ENCODE measurements at regions not wholly inside any gene's neighbourhood (a gene's known extent, or its start where the extent isn't known, plus 50 kb on each side); places are given as distances from the start of the nearest gene placed in this dataset.

DNA sequence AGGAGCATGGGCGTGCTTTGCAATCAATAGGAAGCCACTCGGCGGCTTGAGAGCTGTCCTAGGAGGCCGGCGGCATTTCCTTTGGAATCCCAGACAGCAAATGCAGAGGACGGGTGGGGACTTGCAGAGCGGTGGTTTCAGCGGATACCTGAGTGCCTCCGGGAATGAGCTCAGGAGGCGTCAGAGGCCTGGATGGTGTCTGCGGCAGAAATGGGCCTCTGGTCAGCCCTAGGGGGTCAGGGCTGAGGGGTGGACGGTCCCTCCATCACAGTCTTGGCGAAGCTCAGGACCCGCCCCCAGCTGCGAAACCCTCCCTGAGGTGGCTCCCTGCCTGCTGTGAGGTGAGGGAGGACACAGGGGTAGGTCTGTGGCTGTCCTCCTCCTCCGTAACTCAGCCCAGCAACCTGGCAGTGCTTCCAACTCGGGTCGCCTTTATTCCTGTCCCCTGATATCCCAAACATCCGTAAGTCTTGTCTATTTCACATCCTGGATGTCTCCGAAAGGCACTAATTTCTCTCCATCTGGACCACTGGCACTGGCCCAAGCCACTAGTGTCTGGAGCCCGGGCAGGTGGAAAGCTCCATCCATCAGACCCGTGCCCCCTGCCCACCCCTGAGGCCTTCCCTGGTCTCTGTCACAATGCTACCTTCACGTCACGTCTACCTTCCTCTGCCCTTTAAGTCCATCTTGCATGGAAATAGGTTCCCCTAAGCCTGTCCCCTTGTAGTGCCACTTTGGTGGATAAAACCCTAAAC is 686.6 kb downstream of the BRD1 start:
- Mint-ChIP-seq H3K4me3 (no peak overlapping the region), H3K9me3 (no peaks in the 10 kb centered on the region), H3K27me3 (ENCODE audit: low read depth) (peaks cover 18% of the 10 kb centered on the region), H3K4me1 (ENCODE audit: low read depth) (no peaks in the 10 kb centered on the region), H3K36me3 (ENCODE audit: insufficient read depth) (no peaks in the 10 kb centered on the region)
- DNase-seq (no peak), ATAC-seq (no peak)

DNA sequence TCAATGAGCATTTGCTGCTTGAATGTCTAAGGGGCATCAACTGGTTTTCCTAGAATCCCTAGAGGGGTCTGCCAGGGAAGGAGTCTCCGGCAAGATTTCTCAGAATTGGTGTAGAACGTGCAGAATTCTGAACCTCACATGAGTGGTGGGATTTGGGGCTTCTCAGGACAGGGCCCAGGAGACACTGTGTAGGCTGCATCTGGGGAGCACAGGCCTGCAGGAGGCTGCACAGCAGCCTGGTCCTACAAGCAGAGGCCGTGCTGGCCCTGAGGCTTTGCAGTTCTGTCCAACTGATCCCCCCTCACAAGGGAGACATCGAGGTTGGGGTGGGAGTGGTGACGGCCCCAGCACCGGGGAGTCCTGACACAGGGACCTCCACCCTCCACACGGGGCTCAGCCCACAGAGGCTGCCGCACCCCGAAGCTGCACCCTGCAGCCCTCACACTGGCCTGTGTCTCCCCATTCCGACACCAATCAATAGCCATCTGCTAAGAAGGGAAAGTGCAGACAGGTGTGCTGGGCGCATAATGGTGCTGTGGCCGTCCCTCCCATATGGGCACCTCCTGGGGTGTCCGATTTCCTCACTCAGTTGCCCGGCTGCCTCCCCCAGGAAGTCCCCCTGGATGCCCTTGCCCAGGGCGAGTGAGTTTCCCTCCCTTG is 688.1 kb downstream of the BRD1 start:
- Mint-ChIP-seq H3K4me1 (ENCODE audit: low read depth) (no peaks in the 10 kb centered on the region), H3K36me3 (ENCODE audit: insufficient read depth) (no peaks in the 10 kb centered on the region), H3K4me3 (no peak overlapping the region), H3K9me3 (no peaks in the 10 kb centered on the region), H3K27me3 (ENCODE audit: low read depth) (peaks cover 26% of the 10 kb centered on the region)
- DNase-seq, result no peak
- no peak for ATAC-seq

DNA sequence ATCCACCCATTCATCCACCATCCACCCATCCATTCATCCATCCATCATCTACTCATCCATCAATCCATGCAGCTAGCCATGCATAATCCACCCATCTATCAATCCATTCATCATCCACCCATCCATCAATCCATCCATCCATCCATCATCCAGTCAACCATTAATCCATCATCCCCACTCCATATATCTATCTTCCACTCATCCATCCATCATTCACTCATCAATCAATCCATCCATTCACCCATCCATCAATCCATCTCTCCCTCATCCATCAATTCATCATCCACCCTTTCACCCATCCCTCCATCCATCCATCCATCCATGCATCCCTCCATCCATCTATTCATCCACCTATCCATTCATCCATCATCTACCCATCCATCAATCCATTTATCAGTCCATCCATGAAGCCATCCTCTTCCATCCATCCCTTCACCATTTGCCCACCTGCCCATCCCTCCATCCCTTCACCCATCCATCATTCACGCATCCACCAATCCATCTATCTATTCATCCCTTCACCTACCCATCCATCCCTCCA is 689.4 kb downstream of the BRD1 start:
- Mint-ChIP-seq H3K36me3 (ENCODE audit: insufficient read depth) (no peaks in the 10 kb centered on the region), H3K4me1 (ENCODE audit: low read depth) (no peaks in the 10 kb centered on the region), H3K4me3 (no peak overlapping the region), H3K9me3 (no peaks in the 10 kb centered on the region), H3K27me3 (ENCODE audit: low read depth) (peaks cover 30% of the 10 kb centered on the region)
- no peak for DNase-seq
- no peak for ATAC-seq

DNA sequence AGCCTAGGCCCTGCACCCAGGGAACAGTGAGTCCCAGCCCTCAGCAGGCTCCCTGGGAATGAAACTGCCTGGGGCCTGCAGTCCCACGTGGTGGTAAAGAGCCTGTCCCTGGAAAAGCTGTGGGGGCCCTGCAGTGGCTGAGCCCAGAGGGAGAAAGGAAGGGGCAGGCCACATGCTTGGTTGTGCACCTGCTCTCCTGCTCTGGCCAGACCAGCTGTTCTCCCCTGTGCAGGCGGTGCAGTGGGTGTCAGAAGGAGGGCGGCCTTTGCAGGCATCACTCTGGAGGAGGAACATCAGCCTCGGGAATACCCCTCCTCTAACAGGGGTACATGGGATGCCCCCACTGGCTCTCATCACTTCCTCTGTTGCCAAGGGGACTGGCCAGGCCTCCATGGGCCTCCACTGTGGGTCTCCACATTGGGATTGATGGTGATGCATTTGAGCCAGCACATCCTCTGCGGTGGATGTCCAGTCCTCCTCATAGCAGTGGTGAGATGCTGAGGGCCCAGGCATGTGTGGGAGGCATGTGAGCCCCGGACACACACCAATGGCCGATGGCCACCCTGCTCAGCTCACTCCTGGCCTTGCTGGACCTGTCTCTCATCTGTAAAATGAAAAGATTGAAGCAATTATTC is 690.4 kb downstream of the BRD1 start:
- Mint-ChIP-seq H3K27me3 (ENCODE audit: low read depth) (peaks cover 33% of the 10 kb centered on the region), H3K4me1 (ENCODE audit: low read depth) (no peaks in the 10 kb centered on the region), H3K4me3 (no peak overlapping the region), H3K9me3 (no peaks in the 10 kb centered on the region), H3K36me3 (ENCODE audit: insufficient read depth) (no peaks in the 10 kb centered on the region)
- no peak for DNase-seq
- ATAC-seq, result no peak

DNA sequence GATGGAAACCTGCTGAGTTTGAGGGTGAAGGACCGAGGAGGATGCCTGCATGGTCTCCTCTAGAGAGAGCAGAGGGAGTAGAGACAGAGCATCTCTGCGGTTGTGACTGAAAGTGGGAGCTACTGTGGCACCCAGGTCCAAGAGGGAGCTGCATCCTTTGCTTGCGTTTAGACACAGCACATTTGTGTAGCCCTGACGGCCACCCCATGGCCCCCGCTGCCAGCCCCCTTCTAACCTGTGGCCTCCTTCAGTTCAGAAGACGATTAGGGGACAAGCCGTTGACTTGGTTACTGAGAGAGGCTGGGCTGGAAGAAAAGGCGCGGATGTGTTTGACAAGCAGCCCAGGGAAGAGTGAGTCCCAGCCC is 690.9 kb downstream of the BRD1 start:
- H3K4me3 Mint-ChIP-seq, result no peak overlapping the region
- H3K27me3 Mint-ChIP-seq (ENCODE audit: low read depth), result peaks cover 33% of the 10 kb centered on the region
- DNase-seq (no peak), ATAC-seq (no peak)
- no peaks in the 10 kb centered on the region for H3K36me3 Mint-ChIP-seq (ENCODE audit: insufficient read depth)
- no peaks in the 10 kb centered on the region for H3K4me1 Mint-ChIP-seq (ENCODE audit: low read depth)
- H3K9me3 Mint-ChIP-seq, result no peaks in the 10 kb centered on the region

DNA sequence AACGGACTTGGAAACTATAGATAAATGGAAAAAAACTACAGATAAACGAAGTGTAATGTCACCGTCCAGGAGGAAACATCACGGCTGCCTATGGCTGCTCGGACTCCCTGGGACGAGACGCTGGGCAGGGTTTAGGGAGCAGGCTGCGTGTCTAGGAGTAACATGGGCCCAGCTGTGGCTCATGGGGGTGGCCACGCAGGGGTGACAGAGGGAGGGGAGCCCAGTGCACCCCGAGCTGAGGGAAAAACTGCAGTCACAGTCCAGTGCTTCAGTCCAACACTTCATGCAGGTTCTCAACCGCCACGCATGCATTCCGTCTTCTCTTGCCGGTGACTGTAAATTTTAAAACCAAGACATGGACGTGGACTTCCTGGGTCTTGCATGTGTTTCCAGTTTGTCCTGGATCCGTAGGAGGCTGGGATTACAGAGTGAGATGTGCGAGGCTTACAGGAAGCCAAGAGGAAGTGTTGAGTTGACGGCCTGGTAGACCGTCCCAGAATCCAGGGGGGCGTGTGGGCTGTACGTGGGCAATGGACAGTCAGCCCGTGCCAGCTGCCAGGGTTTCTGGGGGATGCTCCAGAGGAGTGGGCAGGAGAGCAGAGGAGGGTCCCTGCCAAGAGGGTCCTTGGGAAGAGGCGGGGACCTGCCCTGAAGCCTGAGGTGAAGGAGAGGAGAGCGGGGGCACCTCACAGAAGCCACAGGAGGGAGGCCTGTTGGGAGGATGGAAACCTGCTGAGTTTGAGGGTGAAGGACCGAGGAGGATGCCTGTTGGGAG is 691.4 kb downstream of the BRD1 start:
- Mint-ChIP-seq H3K27me3 (ENCODE audit: low read depth) (peaks cover 32% of the 10 kb centered on the region), H3K9me3 (no peaks in the 10 kb centered on the region), H3K36me3 (ENCODE audit: insufficient read depth) (no peaks in the 10 kb centered on the region), H3K4me3 (no peak overlapping the region), H3K4me1 (ENCODE audit: low read depth) (no peaks in the 10 kb centered on the region)
- ATAC-seq (no peak), DNase-seq (no peak)

DNA sequence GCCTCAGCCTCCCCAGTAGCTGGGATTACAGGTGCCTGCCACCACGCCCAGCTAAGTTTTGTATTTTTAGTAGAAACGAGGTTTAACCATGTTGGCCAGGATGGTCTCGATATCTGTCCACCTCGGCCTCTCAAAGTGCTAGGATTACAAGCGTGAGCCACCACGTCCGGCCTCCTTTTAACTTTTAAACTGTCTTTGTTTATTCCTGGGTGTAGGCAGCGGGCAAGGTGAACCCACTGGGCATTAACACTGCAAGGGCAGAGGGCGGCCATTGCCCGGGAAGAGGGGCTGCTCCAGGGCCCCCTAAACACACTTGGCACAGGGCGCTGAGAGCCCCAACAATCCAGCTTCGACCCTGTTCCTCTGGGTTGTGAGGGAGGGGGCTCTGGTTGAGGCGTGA is 693.6 kb downstream of the BRD1 start:
- Mint-ChIP-seq H3K27me3 (ENCODE audit: low read depth) (peaks cover 29% of the 10 kb centered on the region), H3K4me1 (ENCODE audit: low read depth) (no peaks in the 10 kb centered on the region), H3K36me3 (ENCODE audit: insufficient read depth) (no peaks in the 10 kb centered on the region), H3K9me3 (no peaks in the 10 kb centered on the region), H3K4me3 (no peak overlapping the region)
- no peak for DNase-seq
- ATAC-seq, result no peak

DNA sequence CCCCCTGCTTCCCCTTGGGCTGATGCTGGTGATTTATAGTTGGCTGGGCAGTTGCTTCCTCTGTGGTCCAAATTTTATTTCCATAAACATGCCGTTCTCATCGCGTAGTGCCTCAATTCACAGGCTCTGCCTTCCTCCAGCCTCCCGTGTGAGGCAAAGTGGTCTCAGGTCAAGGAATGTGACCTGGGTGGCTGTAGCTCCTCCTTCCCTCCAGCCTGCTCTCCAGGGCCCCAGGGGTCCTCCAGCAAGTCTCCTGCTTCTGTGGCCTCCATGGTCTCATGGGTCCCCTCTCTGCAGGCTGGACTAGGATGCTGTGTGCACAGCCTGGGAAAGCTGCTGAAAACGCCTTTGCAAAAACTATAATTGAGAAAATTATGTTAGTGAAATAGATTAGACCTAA is 694.1 kb downstream of the BRD1 start:
- H3K27me3 Mint-ChIP-seq (ENCODE audit: low read depth), result peaks cover 31% of the 10 kb centered on the region
- no peaks in the 10 kb centered on the region for H3K9me3 Mint-ChIP-seq
- H3K4me3 Mint-ChIP-seq, result no peak overlapping the region
- H3K36me3 Mint-ChIP-seq (ENCODE audit: insufficient read depth), result no peaks in the 10 kb centered on the region
- ATAC-seq (no peak), DNase-seq (no peak)
- H3K4me1 Mint-ChIP-seq (ENCODE audit: low read depth), result no peaks in the 10 kb centered on the region

DNA sequence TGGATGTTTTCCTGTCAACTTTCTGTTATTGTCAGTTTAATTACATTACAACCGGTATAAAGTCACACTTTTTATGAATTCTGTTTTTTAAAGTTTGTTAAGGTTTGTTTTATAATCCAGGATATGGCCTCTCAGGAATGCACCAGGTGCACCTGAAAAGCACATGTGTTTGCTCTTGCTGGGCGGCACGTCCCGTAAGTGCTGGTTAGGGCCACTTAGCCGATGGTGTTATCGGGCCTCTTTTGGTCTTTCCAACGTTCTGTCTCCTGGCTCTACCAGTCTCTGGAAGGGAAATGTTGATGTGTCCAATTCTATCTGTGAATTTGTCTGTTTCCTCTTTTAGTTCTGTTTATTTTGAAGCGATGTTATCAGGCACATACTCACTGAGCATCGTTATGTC is 695.7 kb downstream of the BRD1 start:
- Mint-ChIP-seq H3K4me1 (ENCODE audit: low read depth) (no peaks in the 10 kb centered on the region), H3K9me3 (no peaks in the 10 kb centered on the region), H3K36me3 (ENCODE audit: insufficient read depth) (no peaks in the 10 kb centered on the region), H3K4me3 (no peak overlapping the region), H3K27me3 (ENCODE audit: low read depth) (peaks cover 25% of the 10 kb centered on the region)
- DNase-seq (no peak), ATAC-seq (no peak)

DNA sequence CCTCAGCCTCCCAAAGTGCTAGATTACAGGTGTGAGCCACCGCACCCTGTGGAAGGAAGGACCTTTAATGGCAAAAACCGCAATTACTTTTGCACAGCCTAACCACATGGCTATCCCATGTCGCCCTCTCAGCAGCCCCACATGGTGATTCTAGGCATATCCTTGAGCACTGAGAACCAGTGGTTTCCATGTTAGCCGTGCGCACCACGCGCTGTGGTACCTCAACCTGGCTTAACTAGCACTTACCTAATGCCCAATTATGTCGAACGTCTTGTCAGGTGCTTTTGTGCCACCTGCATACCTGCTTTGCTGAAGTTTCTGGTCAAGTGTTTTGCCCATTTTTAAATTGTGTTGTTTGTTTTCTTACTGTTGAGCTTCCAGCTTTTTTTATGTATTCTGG is 697.9 kb downstream of the BRD1 start:
- Mint-ChIP-seq H3K4me3 (no peak overlapping the region), H3K4me1 (ENCODE audit: low read depth) (no peaks in the 10 kb centered on the region), H3K36me3 (ENCODE audit: insufficient read depth) (no peaks in the 10 kb centered on the region), H3K9me3 (no peaks in the 10 kb centered on the region), H3K27me3 (ENCODE audit: low read depth) (peaks cover 14% of the 10 kb centered on the region)
- ATAC-seq, result no peak
- no peak for DNase-seq

DNA sequence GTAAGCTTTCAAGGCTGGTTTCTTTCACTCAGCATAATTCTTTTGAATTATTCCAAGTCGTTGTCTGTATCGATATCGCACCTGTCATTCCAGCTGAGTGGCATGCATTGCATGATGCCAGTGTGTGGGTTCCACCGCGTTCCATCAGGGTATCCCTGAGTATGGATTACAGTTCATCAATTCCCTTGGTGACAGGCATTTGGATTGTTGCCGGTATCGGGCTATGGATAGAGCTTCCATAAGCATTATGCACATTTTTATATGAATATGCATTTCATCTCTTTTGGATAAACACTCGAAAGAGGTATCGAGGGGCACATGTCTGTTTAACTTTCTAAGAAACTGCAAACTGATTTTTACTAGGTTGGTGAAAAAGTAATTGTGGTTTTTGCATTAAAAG is 698.8 kb downstream of the BRD1 start:
- H3K36me3 Mint-ChIP-seq (ENCODE audit: insufficient read depth), result no peaks in the 10 kb centered on the region
- H3K9me3 Mint-ChIP-seq, result no peaks in the 10 kb centered on the region
- no peak for ATAC-seq
- H3K27me3 Mint-ChIP-seq (ENCODE audit: low read depth), result peaks cover 10% of the 10 kb centered on the region
- no peak overlapping the region for H3K4me3 Mint-ChIP-seq
- DNase-seq, result no peak
- no peaks in the 10 kb centered on the region for H3K4me1 Mint-ChIP-seq (ENCODE audit: low read depth)

DNA sequence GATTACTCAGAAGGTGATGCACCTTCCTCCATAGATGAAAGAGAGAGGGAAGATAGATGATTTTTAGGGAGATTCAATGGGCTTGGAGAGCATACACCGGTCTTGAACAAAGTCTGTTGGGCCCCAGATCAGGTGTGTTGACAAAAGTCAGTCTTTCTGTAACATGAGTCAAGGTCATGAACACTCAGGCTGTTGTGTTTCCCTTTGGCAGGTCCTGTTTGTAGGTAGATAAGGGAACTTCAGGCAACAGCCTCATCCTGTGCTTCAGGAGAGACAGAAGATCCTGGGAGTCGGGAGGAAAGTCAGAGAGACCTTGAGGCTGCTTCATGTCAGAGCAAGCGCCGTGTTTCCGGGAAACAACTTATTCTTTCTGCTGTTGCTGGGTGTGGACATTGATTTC is 703.1 kb downstream of the BRD1 start:
- Mint-ChIP-seq H3K4me3 (no peak overlapping the region), H3K27me3 (ENCODE audit: low read depth) (peaks cover 10% of the 10 kb centered on the region), H3K36me3 (ENCODE audit: insufficient read depth) (no peaks in the 10 kb centered on the region), H3K9me3 (peaks cover 6% of the 10 kb centered on the region), H3K4me1 (ENCODE audit: low read depth) (no peaks in the 10 kb centered on the region)
- DNase-seq, result no peak
- no peak for ATAC-seq

DNA sequence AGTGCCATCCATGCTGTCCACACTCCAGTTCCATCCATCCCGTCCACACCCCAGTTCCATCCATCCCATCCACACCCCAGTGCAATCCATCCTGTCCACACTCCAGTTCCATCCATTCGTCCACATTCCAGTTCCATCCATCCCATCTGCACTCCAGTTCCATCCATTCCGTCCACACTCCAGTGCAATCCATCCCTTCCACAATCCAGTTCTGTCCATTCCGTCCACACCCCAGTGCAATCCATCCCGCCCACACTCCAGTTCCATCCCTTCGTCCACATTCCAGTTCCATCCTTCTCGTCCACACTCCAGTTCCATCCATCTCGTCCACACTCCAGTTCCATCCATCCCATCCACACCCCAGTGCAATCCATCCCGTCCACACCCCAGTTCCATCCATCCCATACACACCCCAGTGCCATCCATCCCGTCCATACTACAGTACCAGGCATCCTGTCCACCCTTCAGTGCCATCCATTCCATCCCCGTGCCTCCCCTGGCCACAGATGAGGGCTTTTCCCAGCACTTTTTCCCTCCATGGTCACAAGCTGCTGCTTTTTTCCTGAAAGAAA is 704.0 kb downstream of the BRD1 start:
- Mint-ChIP-seq H3K4me3 (no peak overlapping the region), H3K36me3 (ENCODE audit: insufficient read depth) (no peaks in the 10 kb centered on the region), H3K9me3 (peaks cover 6% of the 10 kb centered on the region)

DNA sequence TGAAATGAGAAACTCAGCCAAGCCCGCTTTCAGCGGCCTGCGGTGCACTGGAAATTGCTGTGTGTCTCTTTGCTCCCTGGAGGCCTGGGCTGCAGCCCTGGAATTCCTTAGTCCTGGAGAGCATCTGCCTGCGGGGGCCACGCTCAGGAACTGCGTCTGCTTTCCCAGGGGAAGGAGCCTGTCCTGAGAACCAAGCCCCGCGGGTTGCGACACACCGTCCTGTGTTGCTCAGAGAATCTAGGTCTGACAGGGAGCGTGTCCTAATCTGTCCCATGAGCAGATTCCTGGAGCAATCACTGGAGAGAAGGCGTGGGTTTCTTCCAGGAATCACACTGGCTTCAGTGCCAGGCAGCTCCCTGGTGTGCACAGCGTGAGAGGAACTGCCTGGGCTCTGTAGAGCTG is 708.1 kb downstream of the BRD1 start:
- Mint-ChIP-seq H3K4me3 (no peak overlapping the region), H3K4me1 (ENCODE audit: low read depth) (no peaks in the 10 kb centered on the region), H3K9me3 (peaks cover 6% of the 10 kb centered on the region), H3K27me3 (ENCODE audit: low read depth) (peaks cover 7% of the 10 kb centered on the region), H3K36me3 (ENCODE audit: insufficient read depth) (no peaks in the 10 kb centered on the region)
- DNase-seq (no peak), ATAC-seq (no peak)

More for the DNA sequence above, 704.0 kb downstream of the BRD1 start:
- DNase-seq, result no peak
- no peaks in the 10 kb centered on the region for H3K4me1 Mint-ChIP-seq (ENCODE audit: low read depth)
- ATAC-seq, result no peak
- H3K27me3 Mint-ChIP-seq (ENCODE audit: low read depth), result peaks cover 10% of the 10 kb centered on the region
